Mammary epithelial cell (primary cell): ENCODE measurements at regions not wholly inside any gene's neighbourhood (a gene's known extent, or its start where the extent isn't known, plus 50 kb on each side); places are given as distances from the start of the nearest gene placed in this dataset.

Experiments used
- CTCF ChIP-seq, 2 donors: IDR thresholded peaks in 1 of 2; conservative IDR thresholded peaks in 1 of 2; 2 replicates each; pipeline ENCODE4 v1.5.1; 2011 to 2012; ENCODE audit warnings: inconsistent platforms in 2 of 2, low read length in 2 of 2, mild to moderate bottlenecking in 2 of 2, control low read depth in 1 of 2, low read depth in 1 of 2; ENCODE audit not compliant: insufficient read depth in 1 of 2; ENCODE audit errors: extremely low read depth in 1 of 2
- EZH2 ChIP-seq: IDR thresholded peaks from 2 replicates; pipeline ENCODE4 v1.6.1; 2012; ENCODE audit warnings: low read length, inconsistent platforms, borderline replicate concordance

- no peak for TF ChIP-seq CTCF (conservative IDR thresholded peaks at IDR 0.05 in 1 of 2, IDR thresholded peaks at IDR 0.05 in 1 of 2; ENCODE audit: extremely low read depth in 1 of 2, insufficient read depth in 1 of 2, low read depth in 1 of 2, low read length in 2 of 2)
- TF ChIP-seq EZH2: no peak
These were observed 1307.8 kb upstream of the RAG2 start for GRCh38 chr11:37905707-37906417.
